ENCODE measurements at regions not wholly inside any gene's neighbourhood (a gene's known extent, or its start where the extent isn't known, plus 50 kb on each side); places are given as distances from the start of the nearest gene placed in this dataset.

DNA sequence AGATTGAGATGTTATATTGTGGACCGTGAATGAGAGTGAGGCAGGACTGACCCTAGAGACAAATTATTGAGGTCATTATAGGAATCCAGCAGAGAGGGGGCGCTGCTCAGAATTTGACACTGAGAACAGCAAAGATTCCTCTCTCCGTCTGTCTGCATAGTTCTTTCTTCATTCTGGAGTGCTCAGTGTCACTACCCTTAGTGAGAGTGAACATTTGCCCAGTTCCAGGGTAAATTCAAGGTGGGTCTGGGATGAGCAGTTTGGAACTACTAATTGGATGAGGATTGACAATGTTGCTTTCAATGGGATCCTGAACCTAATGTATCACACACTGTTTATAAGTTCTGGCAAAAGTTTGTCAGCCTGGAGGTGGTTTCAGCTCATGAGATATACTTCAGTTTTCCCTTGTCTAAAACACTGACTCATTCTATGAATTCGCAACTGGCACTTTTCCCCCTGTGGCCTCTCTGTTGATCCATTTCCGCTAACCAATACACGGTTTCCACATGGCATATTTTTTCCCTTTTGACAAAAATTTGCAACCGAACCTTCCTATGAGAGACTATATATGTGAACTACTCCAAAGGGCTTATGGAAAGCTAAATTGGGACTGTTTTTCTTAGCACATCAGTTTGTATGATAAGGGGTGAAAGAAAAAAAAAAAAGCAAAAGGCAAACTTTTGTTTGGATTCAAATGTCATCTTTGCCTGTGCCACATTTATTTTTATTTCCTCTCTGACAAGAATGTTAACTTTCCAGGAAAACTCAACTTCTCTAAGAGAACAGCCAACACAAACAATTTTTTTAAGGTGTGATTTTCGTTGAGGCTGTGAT, 1240.7 kb upstream of the WWC1 start:
- intact Hi-C loops (cut with micrococcal nuclease), result no loop called here
- peaks cover 20% of the 10 kb centered on the region for H3K4me1 Mint-ChIP-seq (ENCODE audit: insufficient read depth, unreplicated experiment)
- ChIA-PET POLR2A (interaction anchor here (0.7 to 1.4 kb wide), 4 partner anchors 18 to 542 kb away, joined by 3 to 4 read pairs (median 3); no protein-coding TSS in a partner anchor), CTCF (interaction anchor here (0.6 to 3.2 kb wide), 15 partner anchors 8 to 1420 kb away, joined by 3 to 29 read pairs (median 5); partner anchors contain the start of gene TENM2)
- no peaks in the 10 kb centered on the region for H3K27me3 Mint-ChIP-seq (ENCODE audit: insufficient read depth, unreplicated experiment)
- TF ChIP-seq, protein P1, sequence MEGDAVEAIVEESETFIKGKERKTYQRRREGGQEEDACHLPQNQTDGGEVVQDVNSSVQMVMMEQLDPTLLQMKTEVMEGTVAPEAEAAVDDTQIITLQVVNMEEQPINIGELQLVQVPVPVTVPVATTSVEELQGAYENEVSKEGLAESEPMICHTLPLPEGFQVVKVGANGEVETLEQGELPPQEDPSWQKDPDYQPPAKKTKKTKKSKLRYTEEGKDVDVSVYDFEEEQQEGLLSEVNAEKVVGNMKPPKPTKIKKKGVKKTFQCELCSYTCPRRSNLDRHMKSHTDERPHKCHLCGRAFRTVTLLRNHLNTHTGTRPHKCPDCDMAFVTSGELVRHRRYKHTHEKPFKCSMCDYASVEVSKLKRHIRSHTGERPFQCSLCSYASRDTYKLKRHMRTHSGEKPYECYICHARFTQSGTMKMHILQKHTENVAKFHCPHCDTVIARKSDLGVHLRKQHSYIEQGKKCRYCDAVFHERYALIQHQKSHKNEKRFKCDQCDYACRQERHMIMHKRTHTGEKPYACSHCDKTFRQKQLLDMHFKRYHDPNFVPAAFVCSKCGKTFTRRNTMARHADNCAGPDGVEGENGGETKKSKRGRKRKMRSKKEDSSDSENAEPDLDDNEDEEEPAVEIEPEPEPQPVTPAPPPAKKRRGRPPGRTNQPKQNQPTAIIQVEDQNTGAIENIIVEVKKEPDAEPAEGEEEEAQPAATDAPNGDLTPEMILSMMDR (IDR thresholded peaks at IDR 0.05; ENCODE audit: unreplicated experiment), result peak; percentile 11
- BruUV-seq (replicated peaks), result no TSS peak
- no peak overlapping the region for H3K4me3 Mint-ChIP-seq (ENCODE audit: unreplicated experiment)
- H3K9me3 Mint-ChIP-seq (ENCODE audit: unreplicated experiment), result no peaks in the 10 kb centered on the region
- H3K36me3 Mint-ChIP-seq (ENCODE audit: insufficient read depth, unreplicated experiment), result no peaks in the 10 kb centered on the region
- H3K27ac Mint-ChIP-seq (ENCODE audit: low read depth, unreplicated experiment), result peak overlapping the region; percentile 64
- peak; percentile 70 for DNase-seq (ENCODE audit: unreplicated experiment)

DNA sequence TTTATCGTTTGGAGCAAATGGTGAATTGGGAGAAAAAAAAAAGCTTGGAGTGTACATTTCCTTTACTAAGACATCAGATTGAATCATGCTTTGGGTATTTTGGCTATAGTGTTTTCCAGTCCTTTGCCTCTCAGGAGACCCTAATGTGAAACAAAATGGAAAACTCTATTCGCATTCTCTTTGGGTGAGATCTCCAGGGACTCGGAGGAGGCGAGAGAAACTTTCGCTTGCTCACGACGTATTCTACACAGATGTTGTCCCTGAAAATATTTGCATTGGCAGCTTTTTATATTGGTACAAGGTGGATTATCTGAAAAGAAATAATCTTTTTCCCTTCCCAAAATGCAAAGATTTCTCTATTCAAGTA, 1240.1 kb upstream of the WWC1 start:
- H3K4me3 Mint-ChIP-seq (ENCODE audit: unreplicated experiment), result no peak overlapping the region
- intact Hi-C loops (cut with micrococcal nuclease), result no loop called here
- DNase-seq (ENCODE audit: unreplicated experiment), result no peak

DNA sequence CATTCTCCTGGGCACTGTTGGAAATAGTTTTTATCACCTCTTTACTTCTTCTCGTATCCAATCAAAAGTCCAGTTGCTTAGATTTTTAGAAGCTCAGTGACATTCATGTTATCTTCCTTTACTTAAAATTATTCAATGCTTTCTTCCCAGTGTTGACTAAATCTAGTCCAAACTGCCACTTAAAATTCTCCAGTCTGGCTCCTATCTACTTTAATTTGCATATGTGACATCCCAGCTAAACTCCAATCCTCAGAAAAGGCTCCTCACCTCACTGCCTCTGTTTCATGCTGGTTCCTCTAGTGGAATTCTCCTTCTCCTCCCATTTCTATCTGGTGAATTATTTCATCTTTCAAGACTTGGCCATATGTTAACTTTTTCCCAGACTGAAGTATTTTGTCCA, 1238.7 kb upstream of the WWC1 start:
- intact Hi-C loops (cut with micrococcal nuclease), result no loop called here
- TF ChIP-seq, protein P1 (IDR thresholded peaks at IDR 0.05; ENCODE audit: unreplicated experiment), result no peak
- no peaks in the 10 kb centered on the region for H3K36me3 Mint-ChIP-seq (ENCODE audit: insufficient read depth, unreplicated experiment)
- ChIA-PET POLR2A (no interaction called here), CTCF (interaction anchor here (0.6 to 0.7 kb wide), 4 partner anchors 141 to 1227 kb away, joined by 3 to 5 read pairs (median 4); no protein-coding TSS in a partner anchor)
- no peak overlapping the region for H3K27ac Mint-ChIP-seq (ENCODE audit: low read depth, unreplicated experiment)
- no peak overlapping the region for H3K4me3 Mint-ChIP-seq (ENCODE audit: unreplicated experiment)
- no TSS peak for BruUV-seq (replicated peaks)
- no peaks in the 10 kb centered on the region for H3K27me3 Mint-ChIP-seq (ENCODE audit: insufficient read depth, unreplicated experiment)
- H3K9me3 Mint-ChIP-seq (ENCODE audit: unreplicated experiment), result no peaks in the 10 kb centered on the region
- DNase-seq (ENCODE audit: unreplicated experiment), result no peak
- peaks cover 31% of the 10 kb centered on the region for H3K4me1 Mint-ChIP-seq (ENCODE audit: insufficient read depth, unreplicated experiment)

More for the DNA sequence above, 1240.1 kb upstream of the WWC1 start:
- Mint-ChIP-seq H3K27me3 (ENCODE audit: insufficient read depth, unreplicated experiment) (no peaks in the 10 kb centered on the region), H3K9me3 (ENCODE audit: unreplicated experiment) (no peaks in the 10 kb centered on the region), H3K27ac (ENCODE audit: low read depth, unreplicated experiment) (peak overlapping the region; percentile 64), H3K36me3 (ENCODE audit: insufficient read depth, unreplicated experiment) (no peaks in the 10 kb centered on the region), H3K4me1 (ENCODE audit: insufficient read depth, unreplicated experiment) (peaks cover 20% of the 10 kb centered on the region)
- ChIA-PET POLR2A (interaction anchor here (0.7 to 1.4 kb wide), 3 partner anchors 17 to 243 kb away, joined by 3 to 4 read pairs (median 3); no protein-coding TSS in a partner anchor), CTCF (interaction anchor here (0.6 to 3.2 kb wide), 8 partner anchors 11 to 1421 kb away, joined by 3 to 16 read pairs (median 4); partner anchors contain the start of gene TENM2)
- TF ChIP-seq, protein P1 (IDR thresholded peaks at IDR 0.05; ENCODE audit: unreplicated experiment), result no peak
- BruUV-seq (replicated peaks), result no TSS peak

DNA sequence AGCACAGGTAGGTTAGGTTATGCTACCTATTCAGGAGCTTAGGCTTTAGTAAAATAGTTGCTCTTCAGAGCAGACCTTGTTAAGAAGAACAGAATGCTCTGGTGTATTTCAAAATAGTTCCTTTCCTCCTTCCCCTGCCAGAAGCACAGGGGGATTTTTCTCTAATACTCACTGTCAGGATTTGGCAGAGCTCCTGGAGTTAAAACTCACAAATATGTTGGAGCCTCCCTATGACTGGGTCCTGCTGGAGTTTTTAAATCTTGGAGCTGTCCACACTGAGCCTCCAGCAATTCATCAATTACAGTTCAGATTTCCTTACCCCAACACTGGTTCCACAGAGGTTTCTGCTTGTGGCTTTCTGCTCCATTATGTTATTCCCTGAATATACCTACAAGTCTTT, 1233.8 kb upstream of the WWC1 start:
- ChIA-PET POLR2A (interaction anchor here (1.0 kb wide), 2 partner anchors 8 to 11 kb away, joined by 3 read pairs; no protein-coding TSS in a partner anchor), CTCF (interaction anchor here (0.6 to 2.8 kb wide), 7 partner anchors 9 to 989 kb away, joined by 3 to 29 read pairs (median 3); no protein-coding TSS in a partner anchor)
- no peaks in the 10 kb centered on the region for H3K27me3 Mint-ChIP-seq (ENCODE audit: insufficient read depth, unreplicated experiment)
- no peak overlapping the region for H3K27ac Mint-ChIP-seq (ENCODE audit: low read depth, unreplicated experiment)
- intact Hi-C loops (cut with micrococcal nuclease), result no loop called here
- BruUV-seq (replicated peaks), result no TSS peak
- DNase-seq (ENCODE audit: unreplicated experiment), result peak; percentile 53
- H3K9me3 Mint-ChIP-seq (ENCODE audit: unreplicated experiment), result no peaks in the 10 kb centered on the region
- H3K4me1 Mint-ChIP-seq (ENCODE audit: insufficient read depth, unreplicated experiment), result peaks cover 15% of the 10 kb centered on the region
- TF ChIP-seq, protein P1 (IDR thresholded peaks at IDR 0.05; ENCODE audit: unreplicated experiment), result no peak
- no peaks in the 10 kb centered on the region for H3K36me3 Mint-ChIP-seq (ENCODE audit: insufficient read depth, unreplicated experiment)
- no peak overlapping the region for H3K4me3 Mint-ChIP-seq (ENCODE audit: unreplicated experiment)

Data from MCF 10A (cell line).